Nephron (organoid): ENCODE measurements at regions not wholly inside any gene's neighbourhood (a gene's known extent, or its start where the extent isn't known, plus 50 kb on each side); places are given as distances from the start of the nearest gene placed in this dataset.
A peak's percentile ranks its signal among the peaks of the same experiment; 100 is the strongest.

Experiments used
- H3K27ac Mint-ChIP-seq, 3 experiments: 2 replicates each; pipeline ENCODE4 v1.8.0; 2020; ENCODE audit warnings: mixed read lengths in 3 of 3, mild to moderate bottlenecking in 2 of 3, moderate library complexity in 1 of 3
- H3K27me3 Mint-ChIP-seq: 2 replicates; pipeline ENCODE4 v1.8.0; 2021; ENCODE audit warnings: low read depth, mild to moderate bottlenecking, moderate library complexity, mixed read lengths
- H3K36me3 Mint-ChIP-seq: 2 replicates; pipeline ENCODE4 v1.8.0; 2020; ENCODE audit warnings: low read depth, mixed read lengths
- H3K4me1 Mint-ChIP-seq: 2 replicates; pipeline ENCODE4 v1.8.0; 2020; ENCODE audit warnings: mixed read lengths
- H3K4me3 Mint-ChIP-seq, 3 experiments: 2 replicates each; pipeline ENCODE4 v1.8.0; 2020; ENCODE audit warnings: mild to moderate bottlenecking in 3 of 3, mixed read lengths in 3 of 3, moderate library complexity in 2 of 3
- H3K9me3 Mint-ChIP-seq: 2 replicates; pipeline ENCODE4 v1.8.0; 2020; ENCODE audit warnings: mixed read lengths
- TF ChIP-seq, protein P1 (sequence below), 3 experiments: fragments of 200-600 bp; sonication (generic); IDR thresholded peaks; one replicate each; pipeline ENCODE4 v1.5.0; 2021; ENCODE audit warnings: antibody characterized with exemption in 3 of 3; ENCODE audit not compliant: unreplicated experiment in 3 of 3

DNA sequence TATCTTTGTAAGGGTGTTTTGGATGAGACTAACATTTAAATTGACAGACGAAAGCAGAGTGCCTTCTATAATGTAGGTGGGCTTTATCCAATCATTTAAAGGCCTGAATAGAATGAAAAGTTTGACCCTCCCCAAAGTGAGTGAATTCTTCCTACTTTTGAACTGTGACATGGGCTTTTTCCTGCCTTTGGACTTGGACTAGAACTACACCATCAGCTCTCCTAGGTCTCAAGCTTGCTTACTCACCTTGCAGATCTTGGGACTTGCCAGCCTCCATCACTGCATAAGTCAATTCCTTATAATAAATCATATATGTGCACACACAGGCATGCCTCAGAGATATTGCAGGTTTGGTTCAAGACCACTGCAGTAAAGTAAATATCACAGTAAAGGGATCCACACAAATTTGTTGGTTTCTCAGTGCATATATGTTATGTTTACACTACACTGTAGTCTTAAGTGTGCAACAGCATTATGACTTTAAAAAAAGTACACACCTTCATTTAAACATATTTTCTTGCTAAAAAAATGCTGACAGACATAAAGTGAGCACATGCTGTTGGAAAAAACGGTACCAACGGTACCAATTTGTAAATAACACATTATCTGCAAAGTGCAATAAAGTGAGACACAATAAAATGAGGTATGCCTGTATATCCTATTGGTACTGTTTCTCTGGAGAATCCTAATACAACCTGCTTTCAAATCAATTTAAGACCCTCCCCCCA, 51.6 kb upstream of the ATF3 start:
- peaks cover 11% of the 10 kb centered on the region for H3K27me3 Mint-ChIP-seq
- no peaks in the 10 kb centered on the region for H3K9me3 Mint-ChIP-seq
- TF ChIP-seq, protein P1, sequence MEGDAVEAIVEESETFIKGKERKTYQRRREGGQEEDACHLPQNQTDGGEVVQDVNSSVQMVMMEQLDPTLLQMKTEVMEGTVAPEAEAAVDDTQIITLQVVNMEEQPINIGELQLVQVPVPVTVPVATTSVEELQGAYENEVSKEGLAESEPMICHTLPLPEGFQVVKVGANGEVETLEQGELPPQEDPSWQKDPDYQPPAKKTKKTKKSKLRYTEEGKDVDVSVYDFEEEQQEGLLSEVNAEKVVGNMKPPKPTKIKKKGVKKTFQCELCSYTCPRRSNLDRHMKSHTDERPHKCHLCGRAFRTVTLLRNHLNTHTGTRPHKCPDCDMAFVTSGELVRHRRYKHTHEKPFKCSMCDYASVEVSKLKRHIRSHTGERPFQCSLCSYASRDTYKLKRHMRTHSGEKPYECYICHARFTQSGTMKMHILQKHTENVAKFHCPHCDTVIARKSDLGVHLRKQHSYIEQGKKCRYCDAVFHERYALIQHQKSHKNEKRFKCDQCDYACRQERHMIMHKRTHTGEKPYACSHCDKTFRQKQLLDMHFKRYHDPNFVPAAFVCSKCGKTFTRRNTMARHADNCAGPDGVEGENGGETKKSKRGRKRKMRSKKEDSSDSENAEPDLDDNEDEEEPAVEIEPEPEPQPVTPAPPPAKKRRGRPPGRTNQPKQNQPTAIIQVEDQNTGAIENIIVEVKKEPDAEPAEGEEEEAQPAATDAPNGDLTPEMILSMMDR (IDR thresholded peaks at IDR 0.05; ENCODE audit: unreplicated experiment in 3 of 3), result no peak
- H3K4me3 Mint-ChIP-seq, result peak overlapping the region; percentile 15 to 42 (median 18)
- peaks cover 11% of the 10 kb centered on the region for H3K4me1 Mint-ChIP-seq
- no peak overlapping the region for H3K27ac Mint-ChIP-seq
- H3K36me3 Mint-ChIP-seq, result no peaks in the 10 kb centered on the region

DNA sequence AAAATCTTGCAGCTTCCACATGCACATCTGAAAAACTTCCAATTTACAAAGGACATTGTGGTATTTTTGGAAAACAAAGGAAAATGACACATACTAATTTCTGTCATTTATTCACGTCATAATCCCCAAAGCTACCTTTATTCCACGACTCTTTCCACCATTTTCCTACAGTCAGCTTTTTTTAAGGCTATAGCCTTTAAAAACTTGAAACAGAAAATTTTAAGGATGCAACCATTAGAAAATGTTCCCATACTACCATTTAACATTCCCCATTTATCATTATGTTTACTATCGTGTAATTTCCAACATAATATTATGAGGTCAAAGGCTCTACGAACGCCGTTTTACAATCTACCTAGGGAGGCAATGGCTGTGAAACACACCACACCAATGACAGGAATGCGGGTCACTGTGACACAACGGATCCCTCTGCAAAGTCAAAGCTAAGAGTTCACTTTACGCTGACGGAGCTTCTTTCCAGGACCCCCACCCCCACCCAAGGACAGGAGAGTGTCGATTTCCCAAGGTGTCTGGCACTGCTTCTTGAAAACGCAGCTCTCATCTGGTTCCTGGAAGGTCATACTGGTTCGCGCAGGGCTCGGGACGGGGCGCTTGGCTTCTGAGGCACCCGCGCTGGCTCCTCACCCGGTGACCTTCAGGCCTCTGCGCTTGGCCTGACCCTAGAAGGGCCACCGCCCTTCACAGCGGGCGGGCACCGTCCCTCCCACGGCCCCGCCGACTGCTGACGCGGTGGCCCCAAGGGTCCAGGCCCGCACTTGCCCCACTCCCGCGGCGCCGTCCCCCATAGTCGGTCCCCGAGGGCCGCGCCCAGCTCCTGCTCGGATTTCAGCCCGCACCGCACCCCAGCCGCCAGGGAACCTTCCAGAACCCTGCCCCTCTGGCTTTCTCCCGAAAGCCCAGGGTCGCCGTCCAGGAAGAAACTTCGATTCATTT, 50.5 kb upstream of the ATF3 start:
- H3K4me3 Mint-ChIP-seq, result peak overlapping the region; percentile 85 to 88 (median 86)
- H3K27me3 Mint-ChIP-seq, result peaks cover 7% of the 10 kb centered on the region
- peaks cover 11% of the 10 kb centered on the region for H3K4me1 Mint-ChIP-seq
- H3K36me3 Mint-ChIP-seq, result no peaks in the 10 kb centered on the region
- no peaks in the 10 kb centered on the region for H3K9me3 Mint-ChIP-seq
- TF ChIP-seq, protein P1 (IDR thresholded peaks at IDR 0.05; ENCODE audit: unreplicated experiment in 3 of 3), result no peak
- peak overlapping the region; percentile 15 to 80 (median 38) for H3K27ac Mint-ChIP-seq

DNA sequence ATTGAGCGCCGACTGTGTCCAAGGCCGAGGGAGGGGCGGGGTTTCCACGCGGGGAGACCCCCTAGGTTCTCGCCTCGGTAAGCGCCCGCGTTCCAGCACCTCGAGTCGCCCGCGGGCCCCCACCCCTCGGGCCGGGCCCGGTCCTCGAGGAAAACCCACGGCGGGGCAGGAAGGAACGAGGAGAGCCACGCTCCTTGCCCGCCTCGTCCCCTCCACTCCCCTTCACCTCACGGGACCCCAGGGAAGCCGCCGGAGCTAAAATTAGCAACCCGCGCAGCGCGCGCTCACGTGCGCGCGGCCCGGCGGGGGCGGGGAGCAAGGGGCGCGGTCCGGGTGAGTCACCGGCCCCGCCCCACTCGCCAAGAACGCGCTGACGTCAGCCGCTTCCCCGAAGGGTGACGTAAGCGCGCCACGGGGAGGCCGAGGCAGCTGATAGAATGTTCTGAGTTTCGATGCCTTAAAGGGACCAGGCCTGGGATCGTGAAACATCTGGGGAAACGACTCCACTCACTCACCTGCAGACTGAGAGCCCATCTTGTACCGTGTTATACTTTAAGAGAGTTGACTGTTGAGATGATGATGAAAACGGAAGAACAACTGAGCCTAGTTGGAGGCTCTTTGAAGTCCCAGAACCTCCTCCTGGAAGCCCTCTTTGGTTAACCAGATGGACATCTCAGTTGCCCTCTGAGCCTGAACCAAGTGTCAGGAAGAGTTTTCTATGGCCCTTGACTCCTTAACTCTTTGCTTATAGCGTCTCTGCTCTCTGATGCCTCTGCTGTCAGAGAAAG, 49.7 kb upstream of the ATF3 start:
- peaks cover 7% of the 10 kb centered on the region for H3K27me3 Mint-ChIP-seq
- peak overlapping the region; percentile 94 to 95 (median 95) for H3K27ac Mint-ChIP-seq
- TF ChIP-seq, protein P1 (IDR thresholded peaks at IDR 0.05; ENCODE audit: unreplicated experiment in 3 of 3), result no peak
- H3K4me1 Mint-ChIP-seq, result peaks cover 11% of the 10 kb centered on the region
- no peaks in the 10 kb centered on the region for H3K9me3 Mint-ChIP-seq
- H3K36me3 Mint-ChIP-seq, result no peaks in the 10 kb centered on the region
- peak overlapping the region; percentile 85 to 88 (median 86) for H3K4me3 Mint-ChIP-seq
